ENCODE measurements at regions not wholly inside any gene's neighbourhood (a gene's known extent, or its start where the extent isn't known, plus 50 kb on each side); places are given as distances from the start of the nearest gene placed in this dataset.

DNA sequence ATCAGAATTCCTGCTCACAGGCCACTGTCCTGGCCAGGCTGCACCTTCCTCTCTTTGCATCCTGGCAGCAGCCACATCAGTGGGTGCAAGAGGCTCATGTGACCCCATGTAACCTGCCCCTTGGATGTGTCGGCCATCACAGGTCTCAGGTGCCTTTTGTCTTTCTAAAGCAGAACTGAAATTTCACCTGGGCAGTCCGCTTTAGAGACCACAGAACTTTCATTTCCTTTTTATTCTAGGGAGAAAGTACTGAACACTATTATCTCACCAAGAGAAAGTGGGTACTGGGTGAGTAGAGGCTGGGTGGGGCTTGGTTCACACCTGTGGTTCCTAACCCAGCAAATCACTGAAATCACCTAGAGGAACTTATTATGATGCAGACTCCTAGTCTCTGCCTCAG is 51.7 kb upstream of the NUP160 start:
- Histone ChIP-seq H3K27me3 (ENCODE audit: low read length) (no peaks in the 10 kb centered on the region), H3K9me3 (ENCODE audit: insufficient read depth, low read length) (no peaks in the 10 kb centered on the region), H3K9me2 (replicated peaks; ENCODE audit: insufficient read depth, low read length) (no peaks in the 10 kb centered on the region), H3K36me3 (ENCODE audit: low read length) (no peaks in the 10 kb centered on the region), H2AFZ (ENCODE audit: low read depth, low read length, severe bottlenecking) (no peak overlapping the region), H3K4me2 (ENCODE audit: low read depth, low read length, poor library complexity, severe bottlenecking) (peak overlapping the region; percentile 45), H3K4me3 (ENCODE audit: insufficient read depth, low read length, poor library complexity, severe bottlenecking) (no peak overlapping the region), H3K79me2 (ENCODE audit: insufficient read depth, low read length) (no peaks in the 10 kb centered on the region), H3K9ac (ENCODE audit: low read length) (no peak overlapping the region), H3F3A (ENCODE audit: insufficient read depth) (no peaks in the 10 kb centered on the region; the same call in 1 of the 2 replicates), H4K20me1 (ENCODE audit: low read depth, low read length) (no peaks in the 10 kb centered on the region), H3K27ac (ENCODE audit: low read depth, low read length) (peak overlapping the region; percentile 57)
- TF ChIP-seq EZH2phosphoT487 (conservative IDR thresholded peaks at IDR 0.05; ENCODE audit: low read length), result no peak
- TF ChIP-seq, protein P1, sequence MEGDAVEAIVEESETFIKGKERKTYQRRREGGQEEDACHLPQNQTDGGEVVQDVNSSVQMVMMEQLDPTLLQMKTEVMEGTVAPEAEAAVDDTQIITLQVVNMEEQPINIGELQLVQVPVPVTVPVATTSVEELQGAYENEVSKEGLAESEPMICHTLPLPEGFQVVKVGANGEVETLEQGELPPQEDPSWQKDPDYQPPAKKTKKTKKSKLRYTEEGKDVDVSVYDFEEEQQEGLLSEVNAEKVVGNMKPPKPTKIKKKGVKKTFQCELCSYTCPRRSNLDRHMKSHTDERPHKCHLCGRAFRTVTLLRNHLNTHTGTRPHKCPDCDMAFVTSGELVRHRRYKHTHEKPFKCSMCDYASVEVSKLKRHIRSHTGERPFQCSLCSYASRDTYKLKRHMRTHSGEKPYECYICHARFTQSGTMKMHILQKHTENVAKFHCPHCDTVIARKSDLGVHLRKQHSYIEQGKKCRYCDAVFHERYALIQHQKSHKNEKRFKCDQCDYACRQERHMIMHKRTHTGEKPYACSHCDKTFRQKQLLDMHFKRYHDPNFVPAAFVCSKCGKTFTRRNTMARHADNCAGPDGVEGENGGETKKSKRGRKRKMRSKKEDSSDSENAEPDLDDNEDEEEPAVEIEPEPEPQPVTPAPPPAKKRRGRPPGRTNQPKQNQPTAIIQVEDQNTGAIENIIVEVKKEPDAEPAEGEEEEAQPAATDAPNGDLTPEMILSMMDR (IDR thresholded peaks at IDR 0.05; ENCODE audit: insufficient read depth, low read length, poor library complexity, severe bottlenecking), result no peak

Data from SU-DHL-6 (cell line).